Pulmonary artery endothelial cell (primary cell): ENCODE measurements at regions not wholly inside any gene's neighbourhood (a gene's known extent, or its start where the extent isn't known, plus 50 kb on each side); places are given as distances from the start of the nearest gene placed in this dataset.
A peak's percentile ranks its signal among the peaks of the same experiment; 100 is the strongest.

Source experiments
- DNase-seq: peaks from one replicate; pipeline ENCODE4 v3.0.0-alpha.2; 2011; ENCODE audit warnings: low read depth, low spot score

GRCh38 chr10:78247266-78247665, 213.6 kb downstream of the RPS24 start:
- no peak for DNase-seq

- no peak for DNase-seq
Measured at GRCh38 chr10:78247821-78248220, 214.2 kb downstream of the RPS24 start.

GRCh38 chr10:78248651-78249464, 215.2 kb downstream of the RPS24 start:
- no peak for DNase-seq

GRCh38 chr10:78249690-78250089, 216.0 kb downstream of the RPS24 start:
- no peak for DNase-seq

- DNase-seq, result no peak
Measured at GRCh38 chr10:78250313-78251015, 216.8 kb downstream of the RPS24 start.

GRCh38 chr10:78251016-78251385, 217.3 kb downstream of the RPS24 start:
- no peak for DNase-seq

GRCh38 chr10:78252286-78252685, 218.6 kb downstream of the RPS24 start:
- no peak for DNase-seq

- no peak for DNase-seq
Measured at GRCh38 chr10:78253063-78253853, 219.6 kb downstream of the RPS24 start.

- no peak for DNase-seq
Measured at GRCh38 chr10:78254013-78254412, 220.3 kb downstream of the RPS24 start.

GRCh38 chr10:78255214-78255613, 221.6 kb downstream of the RPS24 start:
- no peak for DNase-seq

- peak; percentile 88 for DNase-seq
Measured at GRCh38 chr10:78255796-78256638, 222.4 kb downstream of the RPS24 start.

- DNase-seq, result no peak
Measured at GRCh38 chr10:78258323-78259030, 224.8 kb downstream of the RPS24 start.

GRCh38 chr10:78259391-78259790, 225.7 kb downstream of the RPS24 start:
- no peak for DNase-seq

- no peak for DNase-seq
Measured at GRCh38 chr10:78260141-78260540, 226.5 kb downstream of the RPS24 start.

- DNase-seq, result no peak
Measured at GRCh38 chr10:78260680-78261079, 227.0 kb downstream of the RPS24 start.

- DNase-seq, result no peak
Measured at GRCh38 chr10:78261291-78261690, 227.6 kb downstream of the RPS24 start.

- DNase-seq, result no peak
Measured at GRCh38 chr10:78262860-78263259, 229.2 kb downstream of the RPS24 start.

- DNase-seq, result no peak
Measured at GRCh38 chr10:78263521-78263988, 229.9 kb downstream of the RPS24 start.

- DNase-seq, result no peak
Measured at GRCh38 chr10:78264361-78264760, 230.7 kb downstream of the RPS24 start.

GRCh38 chr10:78266741-78267469, 233.2 kb downstream of the RPS24 start:
- no peak for DNase-seq
